HG03108 (cell line): ENCODE measurements at regions not wholly inside any gene's neighbourhood (a gene's known extent, or its start where the extent isn't known, plus 50 kb on each side); places are given as distances from the start of the nearest gene placed in this dataset.

Source experiments
- ATAC-seq: cut with Tn5 transposase; IDR thresholded peaks from one replicate; pipeline ENCODE4 v1.9.1; 2021; ENCODE audit warnings: moderate library complexity; ENCODE audit not compliant: unreplicated experiment

GRCh38 chr2:74036010-74036409 is 51.3 kb downstream of the TET3 start:
- ATAC-seq: no peak

GRCh38 chr2:74036450-74037195 is 51.9 kb downstream of the TET3 start:
- no peak for ATAC-seq

- peak; percentile 27 for ATAC-seq
Observed at GRCh38 chr2:74037379-74037860, 52.7 kb downstream of the TET3 start.

- no peak for ATAC-seq
Observed at GRCh38 chr2:74039611-74040010, 54.9 kb downstream of the TET3 start.

- no peak for ATAC-seq
Observed at GRCh38 chr2:74041182-74041581, 56.5 kb downstream of the TET3 start.

- ATAC-seq: no peak
Observed at GRCh38 chr2:74041726-74042125, 57.0 kb downstream of the TET3 start.

- ATAC-seq: no peak
Observed at GRCh38 chr2:74042606-74043005, 57.9 kb downstream of the TET3 start.

- no peak for ATAC-seq
Observed at GRCh38 chr2:74043345-74044329, 58.9 kb downstream of the TET3 start.

- no peak for ATAC-seq
Observed at GRCh38 chr2:74044999-74045398, 60.3 kb downstream of the TET3 start.

GRCh38 chr2:74045454-74045853 is 60.7 kb downstream of the TET3 start:
- ATAC-seq: no peak

- no peak for ATAC-seq
Observed at GRCh38 chr2:74046441-74046840, 61.7 kb downstream of the TET3 start.

- ATAC-seq: no peak
Observed at GRCh38 chr2:74047152-74047551, 62.4 kb downstream of the TET3 start.

- no peak for ATAC-seq
Observed at GRCh38 chr2:74048147-74048546, 63.4 kb downstream of the TET3 start.

GRCh38 chr2:74048843-74049519 is 64.3 kb downstream of the TET3 start:
- ATAC-seq: no peak

GRCh38 chr2:74050151-74050550 is 65.4 kb downstream of the TET3 start:
- no peak for ATAC-seq

- no peak for ATAC-seq
Observed at GRCh38 chr2:74051504-74051903, 66.8 kb downstream of the TET3 start.

GRCh38 chr2:74052732-74053710 is 68.3 kb downstream of the TET3 start:
- ATAC-seq: no peak

- no peak for ATAC-seq
Observed at GRCh38 chr2:74053959-74054715, 69.4 kb downstream of the TET3 start.

- ATAC-seq: no peak
Observed at GRCh38 chr2:74059137-74059775, 74.5 kb downstream of the TET3 start.
